CD8-positive, alpha-beta memory T cell (primary cell): ENCODE measurements at regions not wholly inside any gene's neighbourhood (a gene's known extent, or its start where the extent isn't known, plus 50 kb on each side); places are given as distances from the start of the nearest gene placed in this dataset.

Experiments
- CTCF ChIA-PET: fragments of 350-600 bp; sonication (Branson Sonifier 250); formaldehyde crosslinking; loops from one replicate; lab custom pipeline; 2021; ENCODE audit warnings: antibody characterized with exemption; lab: Charles Lee
- POLR2A ChIA-PET: fragments of 350-600 bp; sonication (Branson Sonifier 250); formaldehyde crosslinking; loops from one replicate; lab custom pipeline; 2021; ENCODE audit warnings: antibody characterized with exemption; lab: Charles Lee
- DNase-seq, 5 donors: peaks; one replicate each; pipeline versions ENCODE4 v3.0.0 to v3.0.0-alpha.2; 2020 to 2022; ENCODE audit warnings: mixed read lengths in 1 of 5
- H3K27ac ChIP-seq: one replicate; pipeline ENCODE4 v1.7.0; 2013; ENCODE audit warnings: low read depth, mild to moderate bottlenecking, low read length, moderate library complexity
- H3K27me3 ChIP-seq: 2 replicates; pipeline ENCODE4 v1.7.0; 2013; ENCODE audit warnings: low read length, mild to moderate bottlenecking; ENCODE audit not compliant: insufficient read depth, poor library complexity, severe bottlenecking
- H3K36me3 ChIP-seq: 2 replicates; pipeline ENCODE4 v1.7.0; 2013; ENCODE audit warnings: mild to moderate bottlenecking, low read length, moderate library complexity; ENCODE audit not compliant: insufficient read depth
- H3K4me1 ChIP-seq: 2 replicates; pipeline ENCODE4 v1.7.0; 2013; ENCODE audit warnings: mild to moderate bottlenecking, low read length, moderate library complexity; ENCODE audit not compliant: insufficient read depth
- H3K4me3 ChIP-seq: 2 replicates; pipeline ENCODE4 v1.7.0; 2013; ENCODE audit warnings: mild to moderate bottlenecking, low read length
- H3K9me3 ChIP-seq: 2 replicates; pipeline ENCODE4 v1.7.0; 2013; ENCODE audit warnings: mild to moderate bottlenecking, low read length
- H3K27ac Mint-ChIP-seq, 8 donors: one replicate each; pipeline ENCODE4 v1.8.0; 2020 to 2021; ENCODE audit warnings: mixed read lengths in 8 of 8, mild to moderate bottlenecking in 6 of 8, inconsistent platforms in 3 of 8, moderate library complexity in 3 of 8
- H3K27me3 Mint-ChIP-seq, 2 donors: one replicate each; pipeline ENCODE4 v1.8.0; 2020 to 2021; ENCODE audit warnings: mixed read lengths in 2 of 2, mild to moderate bottlenecking in 1 of 2, moderate library complexity in 1 of 2
- H3K36me3 Mint-ChIP-seq, 3 donors: one replicate each; pipeline ENCODE4 v1.8.0; 2020 to 2021; ENCODE audit warnings: mixed read lengths in 3 of 3, inconsistent platforms in 1 of 3, mild to moderate bottlenecking in 1 of 3
- H3K4me1 Mint-ChIP-seq, 3 donors: one replicate each; pipeline ENCODE4 v1.8.0; 2020 to 2021; ENCODE audit warnings: mixed read lengths in 3 of 3, inconsistent platforms in 1 of 3, mild to moderate bottlenecking in 1 of 3
- H3K4me3 Mint-ChIP-seq, 7 donors: one replicate each; pipeline ENCODE4 v1.8.0; 2020 to 2021; ENCODE audit warnings: mixed read lengths in 7 of 7, mild to moderate bottlenecking in 6 of 7, moderate library complexity in 4 of 7, inconsistent platforms in 2 of 7
- H3K9me3 Mint-ChIP-seq, 5 donors: one replicate each; pipeline ENCODE4 v1.8.0; 2020 to 2022; ENCODE audit warnings: mixed read lengths in 5 of 5, mild to moderate bottlenecking in 3 of 5, moderate library complexity in 2 of 5, inconsistent platforms in 1 of 5

DNA sequence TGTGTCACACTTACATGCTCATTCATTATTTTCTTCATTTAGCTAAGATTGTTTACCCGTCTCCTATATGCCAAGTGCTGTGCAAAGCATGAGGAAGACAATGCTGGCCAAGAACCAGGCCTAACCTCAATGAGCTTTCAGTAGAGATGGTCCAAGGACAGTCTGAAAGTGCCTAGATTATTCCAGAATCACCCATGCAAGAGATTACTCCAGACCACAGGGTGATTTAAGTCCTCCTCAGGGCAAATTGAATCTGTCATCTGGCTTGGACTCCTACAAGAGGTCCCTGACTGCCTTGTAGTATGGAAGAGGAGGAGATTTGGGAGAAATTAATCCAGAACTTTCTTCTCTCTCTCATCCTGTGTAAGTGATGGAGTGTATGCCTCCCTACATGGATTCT lies 99.4 kb upstream of the NDP start:
- Mint-ChIP-seq H3K9me3 (peaks cover 0 to 5% (median 2%) of the 10 kb centered on the region in 5 donors), H3K4me1 (peaks cover 0 to 12% (median 7%) of the 10 kb centered on the region in 3 donors)
- no peaks in the 10 kb centered on the region for H3K9me3 ChIP-seq

DNA sequence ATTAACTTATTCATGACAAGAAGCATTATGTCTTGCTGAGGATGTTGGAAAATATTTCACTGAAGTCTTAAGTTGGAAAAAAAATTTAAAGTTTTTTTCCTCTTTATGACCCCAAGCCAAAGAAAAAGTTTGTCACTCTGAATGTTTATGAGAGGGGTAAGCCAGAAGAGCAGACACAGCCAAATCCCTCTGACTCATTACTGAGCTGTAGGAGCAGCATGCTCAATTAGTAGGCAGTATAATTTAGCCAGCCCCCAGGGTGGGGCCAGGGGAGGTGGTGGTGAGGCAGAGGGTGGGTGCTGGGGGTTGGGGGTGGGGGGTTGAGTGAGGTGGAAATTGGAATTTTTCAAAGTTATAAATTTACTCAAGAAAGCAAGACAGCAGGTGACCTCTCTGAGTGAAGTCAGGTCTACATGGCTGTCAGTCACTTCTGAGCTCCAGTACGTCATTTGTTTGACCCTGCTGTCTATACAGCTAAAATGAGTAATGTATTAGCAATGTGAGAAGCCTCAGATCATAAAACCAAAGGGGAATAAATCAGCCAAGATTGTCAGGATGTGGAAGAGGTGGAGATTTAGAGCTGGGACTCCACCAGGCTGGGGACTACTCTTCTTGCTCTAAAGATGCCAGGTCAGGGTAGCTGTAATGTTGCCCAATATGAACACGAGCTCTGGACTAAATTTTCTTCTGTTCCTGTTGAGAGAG lies 98.8 kb upstream of the NDP start:
- H3K36me3 ChIP-seq: no peaks in the 10 kb centered on the region
- no peaks in the 10 kb centered on the region for H3K9me3 ChIP-seq
- peaks cover 0 to 12% (median 7%) of the 10 kb centered on the region in 3 donors for H3K4me1 Mint-ChIP-seq
- no peaks in the 10 kb centered on the region for H3K27me3 ChIP-seq
- H3K4me1 ChIP-seq: no peaks in the 10 kb centered on the region
- no peak for DNase-seq
- no peak overlapping the region for H3K4me3 ChIP-seq
- no peaks in the 10 kb centered on the region for H3K9me3 Mint-ChIP-seq
- H3K36me3 Mint-ChIP-seq: peaks cover 0 to 5% (median 0%) of the 10 kb centered on the region in 3 donors
- no peak overlapping the region for H3K27ac Mint-ChIP-seq
- CTCF ChIA-PET: no interaction called here
- H3K4me3 Mint-ChIP-seq: no peak overlapping the region
- peaks cover 5 to 15% of the 10 kb centered on the region in 2 donors for H3K27me3 Mint-ChIP-seq
- H3K27ac ChIP-seq: no peak overlapping the region
- POLR2A ChIA-PET: no interaction called here

More for the DNA sequence above, 99.4 kb upstream of the NDP start:
- Histone ChIP-seq H3K36me3 (no peaks in the 10 kb centered on the region), H3K27me3 (no peaks in the 10 kb centered on the region), H3K4me1 (no peaks in the 10 kb centered on the region), H3K4me3 (no peak overlapping the region), H3K27ac (no peak overlapping the region)
- peaks cover 6 to 18% of the 10 kb centered on the region in 2 donors for H3K27me3 Mint-ChIP-seq
- POLR2A ChIA-PET: no interaction called here
- H3K36me3 Mint-ChIP-seq: peaks cover 0 to 3% (median 0%) of the 10 kb centered on the region in 3 donors
- H3K4me3 Mint-ChIP-seq: no peak overlapping the region
- no peak for DNase-seq
- H3K27ac Mint-ChIP-seq: no peak overlapping the region
- CTCF ChIA-PET: no interaction called here

DNA sequence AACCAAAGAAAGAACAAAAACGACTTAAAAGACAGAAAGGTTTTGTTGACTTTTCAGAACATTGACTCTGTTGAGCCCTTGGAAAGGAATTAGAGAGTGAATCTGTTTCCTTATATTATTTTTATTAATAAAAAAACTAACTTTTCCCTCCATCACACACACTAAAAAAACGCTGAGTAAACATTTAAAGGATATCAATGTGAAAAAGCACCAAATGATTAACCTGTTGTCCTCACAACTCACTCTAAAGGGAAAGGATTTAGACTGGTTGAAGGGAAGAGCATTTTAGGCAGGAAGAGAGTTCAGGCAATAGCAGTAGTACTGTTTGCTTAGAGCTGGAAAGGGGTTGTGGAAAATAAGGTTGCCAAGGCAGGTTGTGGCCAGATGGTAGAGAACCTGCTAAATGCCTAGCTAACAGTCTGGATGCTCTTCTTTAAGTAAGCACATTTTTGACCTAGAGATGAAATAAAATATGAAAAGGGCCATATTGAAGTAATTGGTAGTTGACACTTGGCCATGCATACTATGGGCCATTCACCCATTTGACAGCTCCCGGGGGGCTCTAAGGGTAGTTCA lies 98.0 kb upstream of the NDP start:
- no peaks in the 10 kb centered on the region for H3K27me3 ChIP-seq
- DNase-seq: no peak
- peaks cover 5 to 15% of the 10 kb centered on the region in 2 donors for H3K27me3 Mint-ChIP-seq
- ChIA-PET POLR2A (no interaction called here), CTCF (no interaction called here)
- H3K27ac Mint-ChIP-seq: no peak overlapping the region
- no peak overlapping the region for H3K4me3 Mint-ChIP-seq
- H3K4me3 ChIP-seq: no peak overlapping the region
- no peaks in the 10 kb centered on the region for H3K36me3 ChIP-seq
- no peaks in the 10 kb centered on the region for H3K4me1 ChIP-seq
- peaks cover 0 to 5% (median 5%) of the 10 kb centered on the region in 3 donors for H3K4me1 Mint-ChIP-seq
- H3K9me3 ChIP-seq: no peaks in the 10 kb centered on the region
- peaks cover 0 to 5% (median 0%) of the 10 kb centered on the region in 3 donors for H3K36me3 Mint-ChIP-seq
- H3K9me3 Mint-ChIP-seq: no peaks in the 10 kb centered on the region
- no peak overlapping the region for H3K27ac ChIP-seq

DNA sequence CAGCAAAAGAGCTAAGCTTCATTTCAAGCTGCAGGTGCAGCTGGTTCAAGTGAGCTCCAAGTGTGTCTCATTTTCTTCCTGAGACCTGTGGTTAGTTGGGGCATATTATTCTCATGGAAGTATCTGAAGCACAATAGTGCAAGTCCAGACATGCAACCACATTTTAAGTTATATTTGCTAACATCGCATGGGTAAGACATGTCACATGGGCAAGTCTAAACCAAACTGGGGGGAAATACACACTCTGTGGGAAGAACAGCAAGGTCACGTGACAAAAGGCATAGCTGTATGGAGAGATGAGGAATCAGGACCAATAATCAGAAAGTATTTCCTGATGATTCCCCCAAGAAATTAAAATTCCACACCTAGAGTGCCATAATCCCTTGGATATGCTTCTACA lies 94.9 kb upstream of the NDP start:
- no peaks in the 10 kb centered on the region for H3K4me1 Mint-ChIP-seq
- ChIA-PET POLR2A (no interaction called here), CTCF (no interaction called here)
- no peak overlapping the region for H3K4me3 ChIP-seq
- no peaks in the 10 kb centered on the region for H3K36me3 ChIP-seq
- no peak overlapping the region for H3K27ac Mint-ChIP-seq
- no peak overlapping the region for H3K4me3 Mint-ChIP-seq
- no peak for DNase-seq
- peaks cover 0 to 5% (median 0%) of the 10 kb centered on the region in 3 donors for H3K36me3 Mint-ChIP-seq
- H3K9me3 Mint-ChIP-seq: no peaks in the 10 kb centered on the region
- no peaks in the 10 kb centered on the region for H3K27me3 ChIP-seq
- H3K4me1 ChIP-seq: no peaks in the 10 kb centered on the region
- H3K27ac ChIP-seq: no peak overlapping the region
- no peaks in the 10 kb centered on the region for H3K9me3 ChIP-seq
- H3K27me3 Mint-ChIP-seq: peaks cover 5 to 21% of the 10 kb centered on the region in 2 donors

DNA sequence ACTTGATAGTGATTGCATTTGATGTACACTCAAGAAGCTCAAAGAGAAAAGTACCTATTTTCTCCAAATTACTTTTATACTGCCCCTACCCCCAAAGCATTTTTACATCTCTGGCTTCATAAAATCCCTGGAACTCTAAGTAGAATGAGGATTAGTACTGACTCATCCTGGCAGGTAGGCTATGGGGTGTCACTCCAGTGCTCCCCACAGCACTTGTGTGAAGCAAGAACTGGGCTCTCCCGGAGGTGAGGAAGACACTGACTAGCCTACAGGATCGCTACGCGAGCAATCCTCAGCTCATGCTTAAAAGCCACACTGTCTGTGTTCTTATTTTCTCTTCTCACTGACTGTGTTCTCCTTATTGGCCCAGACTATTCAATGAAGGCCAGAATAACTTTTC lies 90.4 kb upstream of the NDP start:
- Mint-ChIP-seq H3K27me3 (peaks cover 5 to 19% of the 10 kb centered on the region in 2 donors), H3K36me3 (peaks cover 0 to 5% (median 0%) of the 10 kb centered on the region in 3 donors), H3K4me3 (no peak overlapping the region), H3K27ac (no peak overlapping the region), H3K4me1 (no peaks in the 10 kb centered on the region), H3K9me3 (no peaks in the 10 kb centered on the region)
- Histone ChIP-seq H3K36me3 (no peaks in the 10 kb centered on the region), H3K27me3 (no peaks in the 10 kb centered on the region), H3K9me3 (no peaks in the 10 kb centered on the region), H3K27ac (no peak overlapping the region), H3K4me3 (no peak overlapping the region), H3K4me1 (no peaks in the 10 kb centered on the region)
- CTCF ChIA-PET: no interaction called here
- no peak for DNase-seq
- POLR2A ChIA-PET: no interaction called here

DNA sequence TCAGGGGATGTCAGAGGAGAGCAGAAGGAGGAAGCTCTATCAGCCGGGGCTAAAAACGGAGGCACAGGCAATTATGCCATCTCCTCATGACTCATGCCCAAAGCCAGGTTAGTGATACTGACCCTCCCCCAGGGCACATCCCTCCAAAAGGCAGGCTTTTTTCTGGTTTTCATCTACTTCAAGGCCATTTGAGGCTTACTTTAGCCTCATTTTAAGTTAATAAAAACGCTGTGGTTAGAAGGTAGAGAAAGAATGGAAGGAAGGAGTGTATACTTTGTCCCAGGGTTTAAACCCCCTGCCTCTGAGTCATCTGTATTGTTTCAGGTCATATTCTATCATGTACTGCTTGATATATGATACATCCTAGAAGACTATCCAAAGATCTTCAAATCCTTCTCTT lies 89.7 kb upstream of the NDP start:
- no peaks in the 10 kb centered on the region for H3K4me1 Mint-ChIP-seq
- no peaks in the 10 kb centered on the region for H3K9me3 ChIP-seq
- ChIA-PET CTCF (no interaction called here), POLR2A (no interaction called here)
- DNase-seq: no peak
- H3K27me3 ChIP-seq: no peaks in the 10 kb centered on the region
- no peaks in the 10 kb centered on the region for H3K9me3 Mint-ChIP-seq
- peaks cover 0 to 4% (median 0%) of the 10 kb centered on the region in 3 donors for H3K36me3 Mint-ChIP-seq
- H3K27me3 Mint-ChIP-seq: peaks cover 4 to 18% of the 10 kb centered on the region in 2 donors
- no peaks in the 10 kb centered on the region for H3K4me1 ChIP-seq
- no peak overlapping the region for H3K4me3 Mint-ChIP-seq
- no peak overlapping the region for H3K4me3 ChIP-seq
- H3K27ac Mint-ChIP-seq: no peak overlapping the region
- H3K27ac ChIP-seq: no peak overlapping the region
- H3K36me3 ChIP-seq: no peaks in the 10 kb centered on the region

DNA sequence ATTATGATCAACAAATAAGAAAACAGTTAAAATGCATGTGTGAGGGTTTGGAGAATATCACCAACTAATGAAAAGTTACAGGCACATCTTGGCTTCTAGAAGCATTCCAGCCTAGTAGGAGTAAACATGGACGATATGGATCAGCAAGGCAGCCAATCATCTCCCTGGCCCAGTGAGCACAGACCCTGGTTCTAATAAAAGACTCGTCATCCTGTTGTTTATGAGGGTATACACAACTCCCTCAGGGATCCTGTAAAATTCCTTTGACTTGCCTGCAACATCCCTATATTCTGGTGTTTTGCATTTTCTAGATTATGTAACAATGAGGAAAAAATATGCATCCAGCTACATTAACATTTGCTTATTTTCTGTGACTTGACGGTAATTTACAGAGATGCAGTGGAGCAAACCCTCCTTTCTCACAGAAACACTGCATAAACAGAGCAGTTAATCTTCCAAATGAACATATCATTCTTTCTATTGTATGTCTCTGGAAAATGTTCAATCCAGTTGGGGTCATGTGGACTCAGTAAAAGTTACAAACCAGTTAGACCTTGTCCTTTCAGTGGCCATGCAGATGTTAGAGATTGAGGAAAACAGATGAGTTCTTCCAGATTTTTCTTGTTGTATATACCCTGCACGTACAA lies 88.9 kb upstream of the NDP start:
- Mint-ChIP-seq H3K27me3 (peaks cover 0 to 17% of the 10 kb centered on the region in 2 donors), H3K4me3 (no peak overlapping the region), H3K9me3 (no peaks in the 10 kb centered on the region), H3K4me1 (no peaks in the 10 kb centered on the region), H3K27ac (no peak overlapping the region), H3K36me3 (no peaks in the 10 kb centered on the region)
- Histone ChIP-seq H3K36me3 (no peaks in the 10 kb centered on the region), H3K27ac (no peak overlapping the region), H3K4me1 (no peaks in the 10 kb centered on the region), H3K4me3 (no peak overlapping the region), H3K27me3 (no peaks in the 10 kb centered on the region), H3K9me3 (no peaks in the 10 kb centered on the region)
- DNase-seq: no peak
- CTCF ChIA-PET: no interaction called here
- POLR2A ChIA-PET: no interaction called here

GRCh38 chrX:44060221-44060620 lies 87.0 kb upstream of the NDP start:
- Histone ChIP-seq H3K9me3 (no peaks in the 10 kb centered on the region), H3K36me3 (no peaks in the 10 kb centered on the region), H3K27ac (no peak overlapping the region), H3K4me3 (no peak overlapping the region), H3K27me3 (no peaks in the 10 kb centered on the region), H3K4me1 (no peaks in the 10 kb centered on the region)
- POLR2A ChIA-PET: no interaction called here
- Mint-ChIP-seq H3K9me3 (peaks cover 0 to 2% (median 0%) of the 10 kb centered on the region in 5 donors), H3K36me3 (no peaks in the 10 kb centered on the region), H3K4me3 (no peak overlapping the region), H3K4me1 (peaks cover 6 to 8% (median 7%) of the 10 kb centered on the region in 3 donors), H3K27ac (no peak overlapping the region), H3K27me3 (peaks cover 5 to 19% of the 10 kb centered on the region in 2 donors)
- no peak for DNase-seq
- CTCF ChIA-PET: no interaction called here
